OCI-LY3 (cell line): ENCODE measurements at regions not wholly inside any gene's neighbourhood (a gene's known extent, or its start where the extent isn't known, plus 50 kb on each side); places are given as distances from the start of the nearest gene placed in this dataset.

ENCODE experiments used
- CTCF ChIP-seq: fragments of 200-600, 300-600 bp; sonication (generic); IDR thresholded peaks from 2 replicates; pipeline ENCODE4 v1.5.1; 2014; ENCODE audit warnings: antibody characterized with exemption, low read length, low read depth
- EZH2phosphoT487 ChIP-seq: fragments of 200-600 bp; shearing (Covaris generic); IDR thresholded peaks from 2 replicates; pipeline ENCODE4 v1.6.1; 2018; ENCODE audit warnings: antibody characterized with exemption, mixed run types, low read depth

- TF ChIP-seq CTCF, result no peak
- TF ChIP-seq EZH2phosphoT487, result no peak
These were observed 299.4 kb downstream of the LRRIQ3 start for GRCh38 chr1:73898540-73898939.
